HG03025 (cell line): ENCODE measurements at regions not wholly inside any gene's neighbourhood (a gene's known extent, or its start where the extent isn't known, plus 50 kb on each side); places are given as distances from the start of the nearest gene placed in this dataset.

Source experiments
- ATAC-seq: cut with Tn5 transposase; IDR thresholded peaks from one replicate; pipeline ENCODE4 v1.9.1; 2021; ENCODE audit warnings: mild to moderate bottlenecking, moderate library complexity; ENCODE audit not compliant: unreplicated experiment, low FRiP score

DNA sequence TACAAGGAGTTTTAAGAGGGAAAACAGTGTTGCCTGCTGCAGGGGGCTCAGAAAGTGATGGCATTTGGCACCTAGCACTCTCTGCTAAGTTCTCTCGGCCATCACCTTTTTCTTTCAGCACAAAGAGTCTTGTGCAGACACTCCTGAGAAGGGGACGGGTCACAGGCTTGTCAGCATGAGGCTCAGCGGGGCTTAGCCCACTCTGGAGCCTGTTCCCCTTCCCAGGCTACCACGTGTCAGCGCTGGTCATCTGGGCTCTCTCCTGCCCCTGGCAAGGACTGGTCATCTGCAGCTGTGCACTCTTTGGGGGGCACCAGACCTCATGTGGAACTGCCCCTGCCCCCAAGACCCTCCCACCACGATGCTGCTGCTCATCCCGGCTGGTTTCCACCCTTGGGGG is 152.1 kb upstream of the MKI67 start:
- no peak for ATAC-seq

DNA sequence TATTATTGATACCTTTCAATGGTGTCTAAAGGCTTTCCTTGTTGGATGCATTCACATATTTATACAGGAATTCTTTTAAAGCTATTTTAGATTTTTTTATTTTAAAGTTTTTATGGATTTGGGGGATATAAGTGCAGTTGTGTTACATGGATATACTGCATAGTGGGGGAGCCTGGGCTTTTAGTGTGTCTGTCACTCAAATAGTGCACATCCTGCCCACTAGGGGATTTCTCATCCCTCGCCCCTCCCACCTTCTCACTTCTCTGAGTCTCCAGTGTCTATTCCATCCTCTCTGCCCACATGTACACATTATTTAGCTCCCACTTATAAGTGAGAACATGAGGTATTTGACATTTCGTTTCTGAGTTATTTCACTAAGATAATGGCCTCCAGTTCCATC is 154.0 kb upstream of the MKI67 start:
- no peak for ATAC-seq

DNA sequence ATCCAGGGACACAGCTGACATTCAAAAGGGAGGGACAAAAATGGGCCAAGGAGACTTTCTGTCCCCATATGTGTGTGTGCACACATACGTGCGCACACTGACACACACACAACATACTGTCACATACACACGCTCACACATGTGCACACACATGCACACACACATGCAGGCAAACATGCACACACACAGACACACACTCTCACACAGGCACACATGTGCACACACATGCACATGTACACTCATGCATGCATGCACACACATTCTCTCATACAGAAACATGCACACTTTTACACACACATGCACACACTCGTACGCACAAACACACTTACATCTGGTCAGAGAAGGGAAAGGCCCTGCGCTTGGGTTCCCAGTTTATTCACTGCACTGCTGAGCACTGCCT is 155.1 kb upstream of the MKI67 start:
- ATAC-seq: no peak

DNA sequence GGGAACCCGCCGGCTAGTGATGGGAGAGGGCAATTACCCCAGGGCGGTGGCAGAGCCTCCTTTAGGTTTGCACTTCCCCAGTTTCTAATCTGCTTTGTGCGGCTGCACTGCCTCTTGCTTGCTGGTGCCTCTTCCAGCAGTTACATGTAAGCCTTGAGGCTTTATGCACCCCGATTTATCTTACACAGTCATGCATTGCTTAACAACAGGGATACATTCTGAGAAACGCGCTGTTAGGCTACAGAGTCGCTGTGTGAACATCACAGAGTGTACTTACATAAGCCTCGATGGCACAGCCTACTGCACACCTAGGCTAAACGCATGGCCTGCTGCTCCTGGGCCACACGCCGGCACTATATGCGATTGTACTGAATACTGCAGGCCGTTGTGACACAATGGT is 155.6 kb upstream of the MKI67 start:
- no peak for ATAC-seq

DNA sequence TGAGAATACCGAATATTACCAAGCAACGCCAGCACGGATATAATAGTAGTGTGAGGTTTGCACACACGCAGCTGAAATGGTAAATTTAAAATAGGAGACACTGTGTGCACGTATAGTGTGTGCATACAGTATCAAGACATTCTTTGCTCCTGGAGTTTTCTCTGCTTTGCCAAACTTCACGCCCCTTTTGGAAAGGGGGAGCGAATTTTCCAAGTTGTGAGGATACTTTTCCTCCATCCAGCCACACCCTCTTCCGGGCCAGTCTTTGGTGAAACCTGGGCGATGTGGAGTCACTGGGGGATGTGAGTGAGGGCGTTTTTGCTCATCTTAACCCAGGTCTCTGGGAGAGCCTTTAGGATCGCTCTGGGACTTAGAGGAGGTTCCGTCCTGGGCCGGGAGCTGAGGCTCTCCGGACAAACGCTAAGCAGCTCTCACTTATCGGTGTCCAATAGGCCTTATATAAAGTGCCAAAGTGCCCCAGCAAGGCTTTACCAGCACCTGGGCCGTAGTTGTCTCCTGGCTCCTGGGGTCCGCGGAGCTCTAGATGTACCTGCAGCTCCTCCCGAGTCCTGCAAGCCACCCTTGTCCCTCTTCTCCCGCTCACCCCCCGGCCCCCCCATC is 160.0 kb upstream of the MKI67 start:
- ATAC-seq: no peak

DNA sequence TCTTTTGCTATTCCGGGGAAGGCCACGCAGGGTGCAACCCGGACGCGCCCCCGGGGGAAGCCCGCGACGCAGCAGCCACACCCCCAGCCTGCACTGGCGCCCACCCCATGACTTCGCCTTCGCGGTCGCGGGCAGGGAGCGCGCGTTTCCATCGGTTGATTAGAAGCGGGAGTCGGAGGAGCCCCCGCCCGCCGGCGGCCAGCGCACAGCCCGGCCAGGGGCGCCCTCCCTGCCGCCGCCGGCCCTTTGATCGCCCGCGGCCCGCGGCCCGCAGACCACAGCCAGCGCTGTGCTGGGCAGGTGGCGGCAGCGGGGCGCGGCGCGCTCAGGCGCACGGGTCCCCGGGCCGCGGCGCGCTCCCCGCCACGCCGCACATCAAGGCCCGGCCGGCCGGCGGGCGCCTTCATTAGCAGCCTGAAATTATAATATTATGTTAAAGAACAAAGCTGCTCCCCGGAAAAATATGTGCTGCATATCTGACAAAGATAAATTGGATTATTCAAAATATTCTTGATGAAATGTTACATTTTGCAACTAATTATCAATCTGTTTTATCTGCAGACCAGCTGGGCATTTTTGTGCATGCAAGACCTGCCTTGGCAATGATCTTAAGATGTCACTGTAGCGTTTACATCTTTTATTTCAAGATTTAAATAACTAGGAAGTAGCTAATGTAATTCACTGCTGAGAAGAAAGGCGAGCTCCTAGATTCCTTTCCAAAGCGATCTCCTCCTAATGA is 160.7 kb upstream of the MKI67 start:
- no peak for ATAC-seq

DNA sequence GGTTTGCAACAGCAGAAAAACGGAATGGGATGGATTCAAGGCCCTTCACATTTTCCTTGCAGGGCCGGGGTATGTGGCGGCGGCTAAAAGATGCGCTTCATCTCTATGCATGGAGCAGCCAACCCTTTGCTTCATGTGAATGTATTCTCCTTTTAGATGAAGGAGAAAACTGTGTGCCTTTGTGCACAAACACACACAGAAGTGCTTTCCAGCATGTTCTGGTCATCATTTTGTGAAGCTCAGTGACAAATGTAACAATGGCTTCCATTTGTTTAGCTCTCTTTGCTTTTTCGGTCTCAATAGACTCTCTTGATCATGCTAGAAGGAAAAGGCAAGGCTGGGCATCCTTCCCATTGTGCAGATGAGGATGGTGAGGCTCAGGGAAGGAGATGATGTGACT is 161.7 kb upstream of the MKI67 start:
- ATAC-seq: no peak

DNA sequence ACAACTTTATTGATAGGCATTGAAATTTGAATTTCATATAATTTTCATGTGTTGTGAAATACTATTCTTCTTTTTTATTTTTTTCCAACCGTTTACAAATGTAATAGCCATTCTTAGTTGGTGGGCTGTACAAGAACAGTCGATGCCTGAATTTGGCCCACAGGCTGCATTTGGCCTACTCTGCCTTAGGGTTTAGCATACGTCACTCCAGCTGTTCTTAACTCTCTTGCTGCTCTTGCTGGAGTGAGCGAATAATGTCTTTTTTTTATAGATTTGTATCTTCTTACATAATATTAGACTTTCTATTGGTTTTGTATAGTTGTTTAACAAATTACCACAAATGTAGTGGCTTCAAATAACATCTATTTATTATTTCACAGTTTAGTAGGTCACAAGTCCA is 163.4 kb upstream of the MKI67 start:
- ATAC-seq: no peak

DNA sequence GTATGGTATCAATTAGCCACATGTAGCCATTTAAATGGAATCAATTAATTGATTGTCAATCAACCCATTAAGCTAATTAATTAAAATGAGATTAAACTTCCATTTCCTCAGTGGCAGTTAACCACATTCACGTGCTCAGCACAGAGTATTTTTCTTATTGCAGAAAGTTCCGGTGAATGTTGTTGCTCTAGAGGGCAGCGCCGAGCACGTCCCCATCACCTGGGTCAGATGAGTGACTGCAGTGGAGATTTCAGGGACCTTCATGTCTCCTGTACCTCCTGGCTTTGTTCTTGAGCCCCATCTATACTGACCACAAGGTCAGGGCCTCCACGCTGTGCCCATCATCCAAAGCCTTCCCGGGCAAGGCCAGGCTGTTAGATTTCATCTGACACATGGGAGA is 168.8 kb upstream of the MKI67 start:
- ATAC-seq: no peak

DNA sequence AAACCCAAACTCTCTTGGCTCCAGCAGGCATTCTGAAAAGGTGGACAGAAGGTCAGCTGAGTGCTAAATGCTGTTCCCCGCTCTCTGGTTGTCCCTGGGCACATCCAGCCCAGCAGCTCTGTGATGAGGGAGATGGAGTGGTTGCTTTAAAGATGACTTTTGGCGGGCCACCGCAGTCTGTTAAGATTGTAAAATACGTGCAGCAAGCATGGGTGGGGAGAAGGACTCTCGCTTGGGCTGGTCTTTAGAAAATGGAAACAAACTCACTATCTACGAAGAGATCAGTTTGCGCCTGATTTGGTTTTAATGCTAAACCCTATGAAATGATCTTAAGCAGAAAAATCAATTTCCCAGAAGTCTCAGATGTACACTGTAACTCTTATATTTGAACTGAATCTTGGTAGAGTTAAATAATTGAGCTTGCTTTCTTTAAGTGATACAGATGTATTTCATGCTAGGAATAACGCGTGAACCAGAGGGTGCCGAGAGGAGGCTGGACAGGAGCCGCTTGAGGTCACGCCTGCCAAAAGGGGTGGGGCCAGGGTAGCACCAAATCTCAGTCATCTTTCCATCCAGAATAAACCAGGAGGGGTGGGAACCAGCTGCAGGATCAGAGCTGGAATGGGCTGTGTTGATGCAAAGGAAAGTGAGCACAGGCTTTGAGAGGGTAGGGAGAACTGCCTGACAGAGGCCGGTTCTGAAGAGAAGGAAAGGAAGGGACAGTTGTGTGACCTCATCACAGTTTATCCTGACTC is 170.2 kb upstream of the MKI67 start:
- no peak for ATAC-seq

DNA sequence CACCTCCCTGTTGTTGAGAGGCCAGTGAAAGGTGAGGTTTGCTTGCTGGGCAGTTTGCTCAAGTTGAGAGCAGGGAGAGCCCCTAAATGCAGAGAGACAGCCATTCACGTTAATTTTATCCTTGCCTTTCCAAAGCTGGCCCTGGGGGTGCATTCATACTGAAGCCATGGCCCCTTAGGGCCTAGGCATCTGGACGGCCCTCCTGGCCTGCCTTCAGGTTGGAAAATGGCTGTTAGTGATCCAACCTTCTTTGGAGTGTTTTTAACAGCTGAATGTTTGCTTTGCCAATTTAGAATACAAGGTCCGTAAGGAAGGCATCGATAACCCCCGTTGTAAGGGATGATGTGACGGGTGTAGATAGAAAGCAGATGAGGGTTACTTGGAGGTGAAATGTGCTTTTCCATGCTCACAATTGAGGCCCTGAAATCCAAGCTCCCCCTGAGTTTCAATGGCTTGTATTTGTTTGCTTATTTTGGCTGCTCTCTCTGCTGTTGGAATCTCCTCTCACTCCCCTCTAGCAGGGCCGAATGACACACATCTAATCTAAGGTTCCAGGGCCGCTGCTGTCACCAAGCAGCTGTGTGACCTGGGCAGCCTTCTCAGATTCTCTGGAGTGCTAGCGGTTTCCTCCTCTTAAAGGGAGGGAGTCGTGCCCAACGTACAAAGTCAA is 171.6 kb upstream of the MKI67 start:
- ATAC-seq: no peak

DNA sequence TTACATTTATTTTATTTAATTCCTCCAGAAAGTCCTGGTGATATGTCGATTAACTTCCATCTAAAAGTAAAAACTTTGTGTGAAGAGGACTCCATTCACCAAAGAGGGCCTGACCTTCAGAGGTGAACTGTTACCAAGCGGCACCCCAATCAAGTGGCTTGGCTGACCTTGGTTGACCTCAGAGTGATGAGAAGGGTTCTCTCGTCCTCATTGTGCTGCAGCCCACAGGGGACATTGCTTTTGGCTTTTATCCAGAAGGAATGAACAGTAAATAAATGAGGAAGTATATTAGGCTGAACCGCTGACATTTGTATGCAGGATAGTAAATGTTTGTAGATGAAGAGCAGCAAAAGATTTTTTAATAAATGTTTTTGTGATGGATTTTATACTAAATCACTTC is 172.4 kb upstream of the MKI67 start:
- ATAC-seq: no peak

DNA sequence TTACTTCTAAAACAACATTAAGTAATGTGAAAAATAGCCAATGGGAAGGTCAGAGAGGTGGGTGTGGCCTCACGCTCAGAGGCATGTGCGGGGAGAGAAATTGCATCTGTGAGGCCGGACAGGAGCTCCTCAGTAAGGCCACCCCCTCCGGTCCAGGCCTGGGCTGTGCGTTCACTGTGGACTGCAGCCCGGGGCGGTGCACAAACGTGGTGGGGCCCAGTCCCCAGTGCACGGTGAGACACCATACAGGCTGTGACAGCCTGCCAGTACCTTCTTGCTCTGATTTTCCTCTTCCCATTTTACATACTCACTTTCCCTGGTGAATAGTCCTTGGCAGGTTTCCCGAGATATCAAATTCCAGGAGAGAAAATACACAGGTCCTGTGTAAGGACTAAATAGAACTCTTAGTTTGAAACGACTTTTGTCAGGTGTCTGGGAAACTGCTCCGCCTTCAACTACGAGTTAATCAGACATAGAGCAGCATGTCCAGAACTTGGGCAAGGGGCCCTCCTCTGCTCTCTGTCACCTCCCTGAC is 174.1 kb upstream of the MKI67 start:
- ATAC-seq: no peak

DNA sequence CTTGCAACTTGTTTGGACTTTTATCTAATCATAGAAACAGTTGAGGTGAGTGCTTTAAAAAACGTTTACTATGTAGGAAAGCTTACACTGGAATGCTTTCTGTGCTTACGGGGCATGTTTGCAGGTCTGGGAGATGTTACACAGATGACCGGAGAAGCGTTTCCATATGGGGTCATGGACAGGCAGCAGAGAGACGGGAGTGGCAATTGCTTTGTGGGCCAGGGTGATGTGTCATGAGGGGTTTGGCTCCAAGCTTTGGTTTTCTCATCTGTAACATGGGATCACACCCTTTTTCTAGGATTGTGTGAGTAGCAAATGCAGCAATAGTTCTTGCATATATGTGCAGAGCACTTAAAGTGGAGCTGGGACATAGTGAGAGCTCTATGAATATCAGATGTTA is 174.8 kb upstream of the MKI67 start:
- ATAC-seq: no peak

DNA sequence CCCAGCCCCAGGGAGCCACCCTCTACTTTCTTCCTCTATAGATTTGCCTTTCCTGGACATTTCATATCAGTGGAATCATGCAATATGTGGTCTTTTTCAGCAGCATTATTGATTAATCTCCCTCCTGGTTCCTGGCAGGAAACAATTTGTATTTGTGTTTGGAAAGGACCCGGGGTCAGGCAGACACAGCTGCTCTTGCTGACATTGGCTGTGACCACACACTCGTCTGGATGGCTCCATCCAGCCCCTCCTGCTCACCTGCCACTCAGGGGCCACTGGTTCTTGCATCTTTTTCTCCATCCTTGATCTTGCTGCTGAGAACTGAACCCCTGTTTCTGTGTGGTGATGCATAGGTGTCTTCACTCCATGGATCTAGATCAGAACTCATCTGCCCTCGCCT is 176.6 kb upstream of the MKI67 start:
- ATAC-seq: no peak

DNA sequence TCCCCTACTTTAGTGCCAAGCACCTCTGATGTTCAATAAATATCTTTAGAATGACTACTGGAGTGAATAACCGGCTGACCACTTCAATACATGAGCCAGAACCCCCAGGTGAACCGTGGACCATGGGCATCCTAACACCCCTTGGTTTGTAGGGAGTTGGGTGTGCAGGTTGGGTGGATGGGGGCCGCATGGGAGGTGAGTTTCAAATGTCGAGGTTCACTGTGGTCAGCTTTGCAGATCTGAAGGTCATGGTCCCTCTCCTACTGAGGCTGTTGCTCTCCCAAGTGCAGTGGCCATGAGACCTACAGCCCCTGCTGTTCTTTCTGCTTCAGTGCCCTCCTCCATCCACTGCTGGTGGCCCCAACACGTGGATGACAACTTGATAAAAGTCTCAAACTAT is 178.0 kb upstream of the MKI67 start:
- no peak for ATAC-seq

DNA sequence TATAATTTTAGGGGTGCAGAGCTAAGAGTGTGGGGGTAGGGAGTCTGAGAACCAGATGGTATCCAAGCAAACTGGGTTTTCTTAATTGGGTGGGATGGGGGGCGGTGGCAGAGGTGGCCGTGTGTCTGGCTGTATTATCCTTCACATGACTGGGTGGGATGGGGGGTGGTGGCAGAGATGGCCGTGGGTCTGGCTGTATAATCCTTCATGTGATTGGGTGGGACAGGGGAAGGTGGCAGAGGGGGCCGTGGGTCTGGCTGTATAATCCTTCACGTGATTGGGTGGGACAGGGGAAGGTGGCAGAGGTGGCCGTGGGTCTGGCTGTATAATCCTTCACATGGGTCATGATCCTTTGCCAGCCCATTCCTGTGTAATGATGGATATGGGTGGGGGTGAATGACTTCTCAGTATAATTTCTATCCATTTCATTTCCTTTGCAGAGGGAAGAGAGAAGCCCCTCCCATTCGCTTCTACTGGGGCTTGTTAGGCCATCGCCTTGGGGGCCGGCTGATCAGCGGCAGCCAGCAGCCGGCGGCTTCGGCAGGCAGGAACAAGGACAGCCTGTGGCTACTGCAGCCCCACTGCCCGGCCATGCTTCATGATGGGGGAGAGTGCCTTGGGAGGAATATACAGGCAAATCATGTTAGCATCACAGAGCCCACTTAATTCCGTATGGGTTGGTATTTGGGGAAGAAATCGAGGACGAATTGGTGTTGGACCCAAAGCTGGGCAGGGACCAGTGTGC is 179.6 kb upstream of the MKI67 start:
- ATAC-seq: no peak

DNA sequence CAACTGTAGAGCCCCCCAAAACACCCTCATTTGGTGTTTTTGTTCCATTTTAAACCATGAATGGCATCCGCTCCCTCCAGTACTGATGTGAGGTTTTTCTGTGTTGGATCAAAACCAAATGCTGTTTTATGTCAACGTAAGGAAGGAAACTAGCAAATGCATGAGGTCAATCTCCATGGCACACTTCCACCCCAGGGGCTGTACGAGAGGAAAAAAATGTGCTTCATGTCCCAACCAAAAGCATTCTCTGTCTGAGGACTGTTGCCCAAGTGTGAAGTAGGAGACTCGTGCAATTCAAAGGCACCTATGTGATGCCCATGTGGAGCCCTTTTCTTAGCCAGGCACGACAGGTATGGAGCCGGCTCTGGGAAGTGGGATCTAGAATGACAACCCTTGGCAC is 180.3 kb upstream of the MKI67 start:
- ATAC-seq: no peak

DNA sequence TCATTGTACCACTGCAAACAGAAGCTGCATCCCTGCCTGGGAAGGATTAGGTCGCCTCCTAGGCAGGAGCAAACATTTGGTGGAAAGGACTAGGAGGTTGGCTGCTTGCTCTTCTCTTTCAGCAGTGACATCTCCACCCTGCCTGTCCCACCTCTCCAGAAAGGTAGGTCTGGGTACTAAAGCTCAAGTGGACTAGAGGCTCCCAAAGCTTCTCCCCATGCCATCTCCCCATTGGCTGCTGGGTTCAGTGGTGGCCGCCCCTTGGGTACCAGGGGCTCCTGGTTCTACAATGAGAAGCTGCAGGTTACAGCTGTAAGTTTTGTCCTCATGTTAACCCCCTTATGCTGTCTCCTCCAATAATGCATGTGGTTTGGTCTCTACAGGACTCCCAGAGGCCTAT is 180.7 kb upstream of the MKI67 start:
- ATAC-seq: no peak

DNA sequence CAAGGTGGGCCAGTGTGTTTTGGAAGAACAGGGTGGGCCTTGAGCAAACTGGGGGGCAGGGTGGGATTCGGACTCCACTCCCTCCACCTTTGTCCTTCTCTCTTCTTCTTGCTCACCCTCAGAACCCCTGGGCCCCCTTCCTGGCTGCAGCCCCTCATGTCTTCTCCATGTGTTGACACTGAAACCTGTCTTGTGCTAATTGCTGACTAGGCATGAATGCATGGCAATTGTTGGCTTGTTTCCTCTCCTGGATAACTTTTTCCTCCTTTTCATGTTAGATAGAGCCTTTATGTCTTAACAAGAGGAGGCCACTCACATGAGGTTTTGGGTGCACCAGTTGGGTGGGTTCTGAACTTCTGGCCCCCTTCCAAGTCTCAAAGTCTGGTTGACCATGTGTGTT is 181.6 kb upstream of the MKI67 start:
- no peak for ATAC-seq
